ENCODE measurements at regions not wholly inside any gene's neighbourhood (a gene's known extent, or its start where the extent isn't known, plus 50 kb on each side); places are given as distances from the start of the nearest gene placed in this dataset.

- in situ Hi-C loops (cut with HindIII; ENCODE audit: low pct_ligation_motif_present, low sequenced_read_pairs): no loop called here
- no peaks in the 10 kb centered on the region for H3K27me3 ChIP-seq (replicated peaks)
- no peak for DNase-seq
- H3K27ac ChIP-seq: no peak overlapping the region
- TF ChIP-seq CTCF (IDR thresholded peaks at IDR 0.05; ENCODE audit: low read depth, low read length, missing control alignments): no peak
- H3K4me3 ChIP-seq (ENCODE audit: low read depth, low read length): no peak overlapping the region
- no peaks in the 10 kb centered on the region for H3K36me3 ChIP-seq (replicated peaks)
Measured at GRCh38 chr21:19124691-19125090, 721.1 kb upstream of the TMPRSS15 start.

GRCh38 chr21:19130379-19131028 lies 726.9 kb upstream of the TMPRSS15 start:
- TF ChIP-seq CTCF (IDR thresholded peaks at IDR 0.05; ENCODE audit: low read depth, low read length, missing control alignments): no peak
- no peaks in the 10 kb centered on the region for H3K27me3 ChIP-seq (replicated peaks)
- in situ Hi-C loops (cut with HindIII; ENCODE audit: low pct_ligation_motif_present, low sequenced_read_pairs): no loop called here
- no peaks in the 10 kb centered on the region for H3K36me3 ChIP-seq (replicated peaks)
- no peak overlapping the region for H3K4me3 ChIP-seq (ENCODE audit: low read depth, low read length)
- DNase-seq: no peak
- no peak overlapping the region for H3K27ac ChIP-seq

GRCh38 chr21:19141511-19141910 lies 737.9 kb upstream of the TMPRSS15 start:
- DNase-seq: no peak
- TF ChIP-seq CTCF (IDR thresholded peaks at IDR 0.05; ENCODE audit: low read depth, low read length, missing control alignments): no peak
- H3K36me3 ChIP-seq (replicated peaks): no peaks in the 10 kb centered on the region
- no peak overlapping the region for H3K4me3 ChIP-seq (ENCODE audit: low read depth, low read length)
- in situ Hi-C loops (cut with HindIII; ENCODE audit: low pct_ligation_motif_present, low sequenced_read_pairs): no loop called here
- H3K27me3 ChIP-seq (replicated peaks): no peaks in the 10 kb centered on the region
- H3K27ac ChIP-seq: no peak overlapping the region

- Histone ChIP-seq H3K27ac (no peak overlapping the region), H3K36me3 (replicated peaks) (no peaks in the 10 kb centered on the region), H3K4me3 (ENCODE audit: low read depth, low read length) (no peak overlapping the region), H3K27me3 (replicated peaks) (no peaks in the 10 kb centered on the region)
- DNase-seq: no peak
- TF ChIP-seq CTCF (IDR thresholded peaks at IDR 0.05; ENCODE audit: low read depth, low read length, missing control alignments): no peak
- in situ Hi-C loops (cut with HindIII; ENCODE audit: low pct_ligation_motif_present, low sequenced_read_pairs): no loop called here
Measured at GRCh38 chr21:19145682-19146293, 742.2 kb upstream of the TMPRSS15 start.

- Histone ChIP-seq H3K27me3 (replicated peaks) (no peaks in the 10 kb centered on the region), H3K4me3 (ENCODE audit: low read depth, low read length) (no peak overlapping the region), H3K27ac (no peak overlapping the region), H3K36me3 (replicated peaks) (no peaks in the 10 kb centered on the region)
- no peak for DNase-seq
- in situ Hi-C loops (cut with HindIII; ENCODE audit: low pct_ligation_motif_present, low sequenced_read_pairs): no loop called here
- no peak for TF ChIP-seq CTCF (IDR thresholded peaks at IDR 0.05; ENCODE audit: low read depth, low read length, missing control alignments)
Measured at GRCh38 chr21:19148056-19148455, 744.5 kb upstream of the TMPRSS15 start.

GRCh38 chr21:19171585-19171984 lies 768.0 kb upstream of the TMPRSS15 start:
- in situ Hi-C loops (cut with HindIII; ENCODE audit: low pct_ligation_motif_present, low sequenced_read_pairs): no loop called here
- no peak for DNase-seq
- no peaks in the 10 kb centered on the region for H3K27me3 ChIP-seq (replicated peaks)
- no peak overlapping the region for H3K27ac ChIP-seq
- no peak overlapping the region for H3K4me3 ChIP-seq (ENCODE audit: low read depth, low read length)
- H3K36me3 ChIP-seq (replicated peaks): no peaks in the 10 kb centered on the region
- TF ChIP-seq CTCF (IDR thresholded peaks at IDR 0.05; ENCODE audit: low read depth, low read length, missing control alignments): no peak
